Amygdala (tissue), 56 donors: ENCODE measurements at regions not wholly inside any gene's neighbourhood (a gene's known extent, or its start where the extent isn't known, plus 50 kb on each side); places are given as distances from the start of the nearest gene placed in this dataset.

Experiments used
- DNase-seq, 56 donors: peaks; one replicate each; lab custom pipeline; 2025; lab: John Stamatoyannopoulos, UW

DNA sequence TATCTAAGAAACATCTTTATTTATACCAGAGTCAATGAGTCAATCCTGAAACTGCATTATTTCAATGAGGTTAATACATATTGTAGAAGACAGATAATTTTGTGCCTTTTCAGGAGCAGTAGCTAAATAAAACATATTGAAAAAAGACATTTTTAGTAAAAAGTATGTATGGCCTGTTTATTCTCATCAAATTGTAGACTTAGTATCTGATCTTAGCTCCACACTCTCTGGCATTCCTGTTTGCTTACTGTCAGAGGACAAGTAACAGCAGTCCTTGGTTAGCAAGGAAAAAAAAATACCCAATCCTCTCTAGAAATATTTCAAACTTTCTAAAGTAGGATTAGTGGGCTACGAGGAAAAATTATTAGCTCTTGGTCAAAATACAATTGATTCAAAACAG, 50.5 kb upstream of the GUCY1A1 start:
- no peak for DNase-seq

DNA sequence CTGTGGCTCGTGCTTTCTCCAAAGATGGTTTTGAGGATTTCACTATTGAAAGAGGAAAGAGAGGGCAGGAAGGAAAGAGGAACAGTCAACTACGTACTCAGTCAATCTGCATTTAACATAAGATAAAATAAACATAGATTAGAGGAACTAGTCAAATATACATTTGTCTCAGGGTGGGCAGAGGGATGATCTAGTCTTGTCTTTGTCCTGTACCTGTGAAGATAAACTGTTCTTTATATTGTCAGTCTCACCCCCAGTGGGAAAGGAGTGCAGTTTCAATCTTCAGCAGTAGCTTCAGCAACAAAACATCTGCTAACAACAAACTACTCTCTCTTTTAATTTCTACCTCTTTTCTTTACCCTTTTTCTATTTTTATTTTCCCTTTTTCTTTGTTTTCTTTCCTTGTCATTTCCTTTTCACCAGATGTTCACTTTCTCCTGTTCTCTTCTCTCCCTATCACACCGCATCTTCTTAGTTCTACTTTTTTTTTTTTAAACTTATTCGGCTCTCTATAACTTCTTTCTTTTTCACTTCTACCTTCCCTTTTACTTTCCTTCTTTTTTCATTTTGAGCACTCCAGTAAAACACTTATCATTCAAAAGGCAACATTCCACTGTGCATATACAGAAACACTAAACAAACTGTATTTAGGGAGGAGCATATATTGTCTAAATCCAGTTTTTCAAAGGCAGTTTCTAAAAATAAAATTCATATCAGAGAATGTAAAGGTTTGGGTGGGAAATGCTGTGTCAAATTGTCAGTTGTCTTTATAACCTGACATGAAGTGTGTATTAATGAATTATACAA, 51.4 kb upstream of the GUCY1A1 start:
- DNase-seq: no peak

DNA sequence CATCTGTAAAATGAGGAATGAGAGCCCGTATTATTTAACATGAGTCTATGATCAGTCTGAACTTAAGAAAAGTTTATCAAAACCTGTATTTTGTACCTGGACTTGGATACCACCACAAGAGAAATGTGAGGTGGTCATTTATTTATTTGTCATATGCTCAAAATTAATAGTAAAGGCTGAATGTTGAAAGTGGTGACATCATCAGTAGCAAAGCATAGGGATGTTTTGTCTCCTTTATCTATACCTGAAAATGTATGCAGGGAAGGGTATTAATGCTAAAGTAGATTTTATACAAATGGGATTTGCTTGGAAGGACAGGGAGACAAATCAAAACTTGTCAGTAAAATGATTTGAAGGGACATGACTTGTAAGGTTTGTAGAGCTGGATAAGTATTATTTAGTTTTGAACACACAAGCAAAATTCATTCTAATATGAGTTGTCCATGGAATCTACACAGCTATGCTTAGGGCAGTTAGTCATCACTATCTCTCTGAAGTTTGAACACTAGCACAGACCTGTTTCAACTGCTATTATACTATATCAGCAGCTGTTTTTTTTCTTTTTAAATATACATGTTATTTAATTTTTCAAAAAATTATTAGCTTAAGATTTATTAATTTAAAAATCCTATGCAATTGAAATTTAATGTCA, 52.4 kb upstream of the GUCY1A1 start:
- DNase-seq: no peak

DNA sequence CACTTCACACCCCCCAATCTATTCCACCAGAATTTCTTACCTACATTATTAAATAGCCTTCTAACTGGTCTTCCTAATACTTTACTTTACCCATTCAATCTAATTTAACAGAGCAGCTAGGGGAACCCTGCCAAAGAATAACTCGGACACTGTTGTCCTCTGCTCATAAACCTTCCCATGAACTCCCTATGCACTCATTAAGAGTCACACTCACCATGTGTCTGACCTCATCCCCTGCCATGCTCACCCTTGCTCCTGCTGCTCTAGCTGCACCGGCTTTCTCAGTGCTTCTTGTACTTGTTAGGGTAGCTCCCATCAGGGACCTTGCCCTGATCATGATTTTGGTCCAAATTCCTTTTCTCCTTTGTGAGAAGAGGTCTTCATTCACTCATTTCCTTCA, 54.6 kb upstream of the GUCY1A1 start:
- DNase-seq: no peak

DNA sequence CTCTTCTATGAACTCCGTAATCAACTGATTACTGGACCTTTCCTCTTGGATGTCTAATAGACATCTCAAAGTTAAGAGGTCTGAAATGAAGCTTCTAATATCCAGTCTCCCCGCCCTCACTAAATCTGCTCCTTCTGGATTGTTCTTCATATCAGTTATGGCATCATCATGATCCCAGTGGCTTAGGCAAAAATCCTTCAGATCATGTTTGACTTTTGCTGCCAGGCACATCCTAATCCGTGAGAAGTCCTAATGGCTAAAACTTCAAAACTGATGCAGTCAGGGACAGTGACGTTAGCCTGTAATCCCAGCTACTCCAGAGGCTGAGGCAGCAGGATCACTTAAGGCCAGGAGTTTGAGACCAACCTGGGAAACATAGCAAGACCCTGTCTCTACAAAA, 55.1 kb upstream of the GUCY1A1 start:
- DNase-seq: no peak

DNA sequence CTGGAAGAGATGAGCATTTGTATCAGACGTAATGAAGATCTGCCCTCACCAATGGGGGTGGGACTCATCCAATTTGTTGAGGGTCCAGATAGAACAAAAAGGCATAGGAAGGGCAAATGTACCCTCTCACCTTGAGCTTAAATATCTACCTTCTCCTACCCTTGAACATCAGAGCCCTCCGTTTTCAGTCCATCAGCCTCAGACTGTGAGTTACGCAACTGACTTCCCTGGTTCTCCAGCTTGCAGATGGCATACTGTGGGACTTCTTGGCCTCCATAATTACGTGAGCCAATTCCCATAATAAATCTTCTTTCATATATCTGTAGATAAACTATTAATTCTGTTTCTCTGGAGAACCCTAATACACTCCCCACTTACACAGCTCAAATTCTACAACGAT, 56.5 kb upstream of the GUCY1A1 start:
- DNase-seq: no peak

DNA sequence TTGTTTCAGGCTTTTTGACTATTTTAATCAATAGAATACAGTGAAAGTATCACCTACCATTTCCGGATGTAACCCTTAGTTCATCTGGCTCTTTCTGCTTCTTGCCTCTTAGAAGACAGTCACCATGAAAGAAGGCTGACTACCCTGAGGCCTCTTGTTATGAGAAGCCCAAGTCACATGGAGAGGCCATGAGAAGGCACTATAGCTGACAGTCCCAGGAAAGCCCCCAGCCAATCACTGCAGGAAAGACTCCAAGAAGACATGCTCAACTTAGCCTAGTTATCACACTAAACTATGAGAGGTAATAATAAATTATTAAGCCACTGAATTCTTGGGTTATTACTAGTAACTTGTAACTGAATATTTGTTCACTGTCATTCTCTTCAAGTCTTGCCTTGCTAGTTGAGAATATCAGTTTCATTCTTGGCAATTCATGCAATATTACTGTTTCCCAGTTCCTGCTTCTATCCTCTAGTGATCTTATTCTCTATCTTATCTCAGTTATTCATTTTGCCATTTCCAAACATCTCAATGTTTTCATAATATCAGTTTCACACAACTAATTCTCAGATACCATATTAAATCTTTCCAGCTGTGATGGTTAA, 57.1 kb upstream of the GUCY1A1 start:
- no peak for DNase-seq

DNA sequence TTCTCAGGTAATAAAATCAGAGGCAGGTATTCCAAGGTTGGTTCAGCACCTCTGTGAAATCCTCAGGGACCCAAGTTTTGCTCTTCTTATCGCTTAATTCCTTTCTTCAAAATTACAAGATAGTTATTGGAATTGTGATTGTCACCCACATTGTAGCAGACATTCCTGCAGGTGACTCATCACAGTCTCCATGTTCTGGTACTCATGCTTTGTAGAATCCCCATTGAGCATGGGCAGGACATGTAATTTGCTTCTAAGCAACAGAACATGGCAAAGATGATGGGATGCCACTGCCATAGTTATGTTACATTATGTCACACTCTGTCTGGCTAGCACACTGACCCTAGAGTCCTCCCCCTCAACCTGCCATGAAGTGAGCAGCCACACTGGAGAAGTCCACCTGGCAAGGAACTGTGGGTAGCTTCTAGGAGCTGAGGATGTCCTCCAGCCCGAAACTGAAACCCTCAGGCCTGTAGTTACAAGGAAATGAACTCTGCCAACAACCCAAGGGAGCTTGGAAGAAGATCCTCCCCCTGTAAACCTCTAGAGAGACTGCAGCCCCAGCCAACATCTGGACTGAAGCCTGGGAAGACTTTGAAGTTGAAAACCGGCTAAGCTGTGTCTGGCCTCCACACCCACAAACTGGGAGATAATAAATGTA, 58.3 kb upstream of the GUCY1A1 start:
- DNase-seq: no peak

DNA sequence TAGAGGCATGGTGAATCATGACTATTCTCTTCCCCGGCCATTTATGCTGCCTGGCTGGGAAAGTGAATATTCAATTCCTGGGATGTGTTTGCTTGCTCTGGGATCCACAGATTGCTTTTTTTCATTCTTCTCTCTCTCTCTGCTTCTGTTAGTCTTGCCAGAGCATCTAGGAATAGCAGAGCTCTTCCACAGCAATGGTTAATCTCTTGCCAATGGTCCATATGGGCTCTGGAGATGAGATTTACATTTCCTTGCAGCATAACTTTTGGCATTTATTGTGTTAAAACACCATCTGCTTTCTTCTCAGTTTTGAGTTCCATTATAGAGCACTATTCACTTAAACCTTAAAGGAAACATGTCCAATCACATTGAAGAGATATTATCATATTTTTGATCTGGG, 59.2 kb upstream of the GUCY1A1 start:
- DNase-seq: no peak

DNA sequence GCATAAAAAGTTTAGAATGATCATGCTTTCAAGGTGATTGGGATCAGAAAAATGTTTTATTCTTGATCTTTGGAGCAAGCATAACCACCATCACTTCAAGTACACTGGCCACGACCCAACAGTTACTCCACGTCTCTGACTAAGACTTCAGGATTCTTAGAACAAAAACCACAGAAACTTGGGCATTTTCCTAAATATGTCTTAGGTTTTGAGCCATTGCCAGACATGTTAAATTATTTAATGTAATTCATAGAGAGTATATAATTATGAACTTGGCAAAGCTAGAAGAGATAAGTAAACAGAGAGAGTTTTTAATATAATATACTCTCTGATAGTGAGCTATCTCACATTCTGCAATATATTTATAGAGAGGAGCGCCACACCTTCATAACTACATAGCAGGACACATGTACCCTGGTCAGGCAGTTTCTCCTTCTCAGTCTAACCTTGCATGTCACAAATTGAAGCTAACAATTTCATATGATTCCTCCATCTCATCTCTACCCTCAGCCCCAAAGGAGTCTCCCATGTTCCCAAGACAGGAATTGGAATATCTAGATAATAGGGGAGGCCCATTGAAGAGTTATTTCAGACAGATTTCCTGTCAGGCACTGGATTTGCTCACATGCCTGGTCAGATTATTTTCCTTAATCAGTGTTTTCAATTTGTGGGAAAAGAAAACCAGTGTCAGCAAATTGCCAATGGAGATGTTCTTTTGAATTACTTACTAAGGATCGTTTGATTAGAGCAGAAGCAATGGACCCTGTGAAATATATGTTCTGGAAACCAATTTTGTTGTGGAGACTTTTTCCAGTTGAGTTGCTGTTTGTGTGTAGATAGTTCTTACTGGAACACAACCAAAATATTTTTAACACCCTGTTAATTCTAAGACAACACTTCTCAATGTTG, 61.7 kb upstream of the GUCY1A1 start:
- no peak for DNase-seq

DNA sequence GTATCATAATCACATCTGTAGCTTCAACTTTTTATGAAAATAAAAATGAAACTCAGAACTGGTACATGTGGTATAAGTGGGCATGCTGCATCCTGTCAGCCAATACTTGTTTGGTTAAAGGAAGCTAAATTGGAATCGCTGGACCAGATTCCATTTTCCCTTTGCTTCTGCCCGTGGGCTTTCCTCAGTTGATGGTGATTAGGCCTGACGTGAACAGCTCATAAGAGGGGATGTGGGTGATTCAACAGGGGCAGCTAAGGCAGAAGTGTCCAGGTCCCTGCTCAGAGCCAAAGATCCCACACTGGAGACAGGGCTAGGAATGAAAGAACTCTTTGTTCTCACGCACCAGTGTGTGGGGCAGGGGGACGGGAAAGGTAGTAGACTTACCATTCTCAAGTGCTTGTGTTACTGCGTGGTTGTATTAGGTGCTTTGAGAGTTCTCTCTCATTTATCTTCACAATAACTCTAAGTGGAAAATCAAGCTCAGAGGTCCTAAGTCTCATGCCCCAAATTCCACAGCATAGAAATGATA, 63.2 kb upstream of the GUCY1A1 start:
- no peak for DNase-seq

DNA sequence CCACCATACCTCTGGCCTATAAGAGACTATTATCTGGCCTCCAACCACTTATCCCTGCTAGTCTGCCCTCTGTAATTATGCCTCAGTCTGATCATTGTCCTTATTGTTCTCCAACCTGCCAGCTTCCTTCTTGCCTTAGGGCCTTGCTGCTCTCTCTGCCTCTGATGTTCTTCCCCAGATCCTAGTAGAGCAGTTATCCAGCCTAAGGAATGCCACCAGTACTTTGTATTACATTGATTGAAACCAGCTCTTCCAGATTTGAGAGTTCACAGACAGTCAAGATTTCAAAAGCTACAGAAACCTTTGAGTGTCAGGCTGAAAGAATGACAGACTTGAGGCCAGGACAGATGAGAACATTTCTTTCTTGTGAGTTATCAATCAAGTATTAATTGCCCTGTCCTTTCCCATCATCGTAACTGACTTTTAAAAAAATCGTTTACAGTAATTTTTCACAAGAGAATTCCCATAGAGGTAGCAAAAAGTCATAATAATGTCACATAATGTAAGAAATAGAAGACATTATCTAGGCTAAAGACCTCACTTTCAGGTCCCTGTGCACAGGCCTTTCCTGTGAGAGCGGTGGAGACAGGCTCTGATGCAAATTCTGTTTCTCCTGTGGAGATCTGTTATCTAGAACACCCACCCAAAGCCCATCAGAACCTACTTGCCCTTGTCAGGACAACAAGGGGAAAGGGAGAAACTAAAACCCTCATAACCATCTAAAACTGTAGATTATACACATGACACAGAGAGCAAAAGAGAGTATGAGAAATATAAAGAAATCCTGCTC, 64.1 kb upstream of the GUCY1A1 start:
- DNase-seq: no peak

DNA sequence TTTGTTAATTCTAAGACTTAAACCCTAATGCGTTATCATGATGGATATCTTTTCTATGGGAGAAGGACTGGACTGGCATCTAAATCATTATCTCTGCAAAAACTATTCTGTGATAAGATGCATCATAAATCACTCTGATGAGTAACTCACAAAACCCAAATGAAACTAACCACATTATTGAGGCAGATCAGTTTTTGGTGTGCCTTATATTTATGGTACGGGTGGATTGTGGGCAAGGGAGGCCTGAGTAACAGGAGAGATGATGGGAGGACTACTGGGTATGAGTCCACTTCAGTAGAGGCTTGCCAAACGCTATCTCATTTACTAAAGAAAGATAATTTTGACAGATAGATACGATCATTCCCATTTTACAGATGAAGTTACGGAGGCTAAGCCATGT, 66.4 kb upstream of the GUCY1A1 start:
- no peak for DNase-seq

DNA sequence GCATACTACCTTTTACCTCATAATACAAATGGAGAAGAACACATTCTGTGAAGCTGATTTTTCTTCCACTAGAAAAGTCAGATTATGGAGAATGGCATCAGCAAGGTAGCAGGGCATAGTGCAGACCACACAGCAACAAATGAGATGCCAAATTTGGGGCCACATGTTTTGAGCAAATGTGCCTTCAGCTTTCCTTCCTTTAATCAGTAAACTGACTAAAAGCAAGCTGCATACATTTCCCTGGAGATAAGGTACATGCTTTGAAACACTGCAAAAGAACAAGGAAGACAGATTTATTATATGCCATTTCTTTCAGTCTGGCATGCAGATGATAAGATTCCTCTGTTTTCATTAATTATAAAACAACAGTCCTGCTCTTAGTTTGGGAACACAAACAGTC, 67.1 kb upstream of the GUCY1A1 start:
- DNase-seq: no peak

DNA sequence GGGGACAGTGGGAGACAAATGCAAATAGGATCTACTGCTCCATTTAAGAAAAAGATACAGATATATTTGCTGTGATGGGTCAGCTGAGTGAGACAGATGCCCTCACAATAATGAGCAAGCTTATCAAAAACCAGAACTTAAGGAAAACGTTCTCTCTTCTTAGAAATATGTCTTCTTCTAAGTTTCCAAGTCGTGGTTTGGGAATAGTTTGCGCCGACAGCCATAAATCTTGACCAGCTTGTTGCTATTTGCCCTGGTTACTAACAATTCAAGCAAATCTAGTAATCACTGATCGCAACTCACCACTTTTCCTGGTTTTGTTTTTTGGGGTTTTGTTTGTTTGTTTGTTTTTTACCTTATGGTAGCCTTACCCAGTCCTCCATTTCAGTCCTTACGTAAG, 67.6 kb upstream of the GUCY1A1 start:
- DNase-seq: no peak

DNA sequence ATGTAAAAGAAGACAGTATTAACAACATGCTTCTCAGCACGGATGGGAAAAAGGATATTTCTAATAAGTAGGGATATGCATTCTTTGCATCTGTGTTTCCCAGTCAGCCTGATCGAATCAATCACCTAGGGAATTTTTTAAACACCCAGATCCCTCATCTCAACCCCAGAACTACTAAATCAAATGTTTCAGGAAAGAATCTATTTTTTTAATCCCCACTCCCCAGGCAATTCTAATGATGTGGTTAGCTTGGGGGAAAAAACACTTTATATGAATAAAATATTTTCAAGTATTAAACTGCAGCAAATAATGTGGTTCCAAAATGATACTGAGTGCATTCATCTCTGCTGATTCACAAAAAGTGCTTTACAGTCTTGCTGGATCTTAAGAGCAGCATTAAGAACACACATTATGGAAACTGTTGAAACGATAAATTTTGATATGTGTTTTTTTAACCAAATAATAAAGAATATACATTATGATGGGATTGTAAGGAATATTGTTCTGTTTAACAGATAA, 68.7 kb upstream of the GUCY1A1 start:
- DNase-seq: no peak

DNA sequence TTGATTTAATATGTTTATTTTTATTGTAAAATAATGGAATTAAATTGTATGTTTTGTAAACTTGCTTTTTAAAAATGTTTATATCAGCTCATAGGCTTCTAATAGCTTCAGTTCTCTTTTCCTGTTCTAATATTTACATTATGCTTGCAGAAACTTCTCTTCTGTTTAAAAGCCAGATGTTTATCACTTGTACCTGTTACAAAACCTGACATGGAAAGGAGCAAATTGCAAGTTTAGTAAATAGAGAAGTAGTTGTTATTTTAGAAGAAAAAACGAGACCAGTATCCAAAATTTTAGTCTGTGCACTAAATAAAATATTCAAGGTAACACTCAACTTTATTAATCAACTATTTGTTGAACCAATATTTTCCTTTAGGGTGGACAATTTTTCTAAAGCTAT, 69.4 kb upstream of the GUCY1A1 start:
- no peak for DNase-seq

DNA sequence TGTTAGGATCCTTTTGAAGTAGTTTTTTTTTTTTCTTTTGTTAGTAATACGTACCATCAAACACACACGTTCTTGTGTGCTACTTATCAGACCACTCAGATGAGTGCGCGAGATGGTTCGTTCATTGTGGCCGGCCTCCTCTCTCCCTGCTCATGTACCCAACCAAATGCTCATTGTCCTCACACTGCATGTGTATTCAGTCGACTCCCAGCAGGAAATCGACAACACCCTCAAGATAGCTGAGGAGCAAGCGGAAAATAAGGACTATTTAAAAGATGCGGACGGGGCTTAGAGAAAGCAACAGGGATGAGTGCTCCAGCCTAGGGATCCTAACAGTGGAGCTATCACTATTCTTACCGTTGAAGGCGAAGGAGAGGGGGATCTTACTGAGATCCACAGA, 72.9 kb upstream of the GUCY1A1 start:
- DNase-seq: no peak

DNA sequence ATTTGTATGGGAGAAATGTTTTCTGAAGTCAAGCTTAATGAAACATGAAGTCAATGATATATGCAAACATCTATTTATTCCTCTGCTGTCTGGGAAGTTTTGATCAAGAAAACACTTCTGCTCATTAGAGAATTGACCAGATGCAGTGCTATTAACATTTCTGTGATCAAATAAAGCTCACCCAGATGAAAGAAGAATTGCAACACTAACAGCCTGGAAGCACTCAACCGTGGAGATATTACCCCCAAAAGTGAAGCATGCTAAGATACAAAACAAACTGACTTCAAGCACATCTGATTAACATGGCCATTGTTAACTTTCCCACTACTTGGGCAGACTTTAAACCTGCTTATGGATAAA, 73.7 kb upstream of the GUCY1A1 start:
- DNase-seq: no peak
